Fibroblast of lung (primary cell): ENCODE measurements at regions not wholly inside any gene's neighbourhood (a gene's known extent, or its start where the extent isn't known, plus 50 kb on each side); places are given as distances from the start of the nearest gene placed in this dataset.

ENCODE experiments used
- CTCF ChIP-seq, 2 donors: IDR thresholded peaks in 1 of 2; conservative IDR thresholded peaks in 1 of 2; 1 replicate in 1 of 2; 2 replicates in 1 of 2; pipeline ENCODE4 v1.5.1; 2011 to 2012; ENCODE audit warnings: low read length in 2 of 2, control low read depth in 1 of 2, inconsistent platforms in 1 of 2, low read depth in 1 of 2, mild to moderate bottlenecking in 1 of 2
- EZH2 ChIP-seq: IDR thresholded peaks from 2 replicates; pipeline ENCODE4 v1.5.1; 2012; ENCODE audit warnings: low read length, control low read depth, mild to moderate bottlenecking; ENCODE audit errors: missing control alignments

DNA sequence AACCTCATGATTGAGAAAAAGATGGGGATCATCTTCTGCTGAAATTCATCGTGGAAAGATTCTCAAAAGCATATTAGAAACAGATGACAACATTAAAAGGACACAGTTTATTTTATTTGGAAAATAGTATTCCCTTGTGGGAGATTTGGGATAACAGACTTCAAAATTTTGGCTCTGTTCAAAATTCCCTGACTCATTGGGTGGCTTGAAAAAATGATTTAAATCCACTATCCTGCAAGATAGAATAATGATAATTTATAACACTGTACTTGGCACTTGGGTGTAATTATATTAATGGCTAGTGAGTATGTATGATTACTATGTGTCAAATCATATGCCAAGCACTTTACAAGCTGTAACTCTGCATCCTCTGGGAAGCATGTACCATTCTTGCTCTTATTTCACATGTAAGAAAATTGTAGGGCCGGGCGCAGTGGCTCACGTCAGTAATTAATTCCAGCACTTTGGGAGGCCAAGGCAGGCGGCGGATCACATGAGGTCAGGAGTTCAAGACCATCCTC, 128.8 kb downstream of the LMNTD1 start:
- TF ChIP-seq CTCF (conservative IDR thresholded peaks at IDR 0.05 in 1 of 2, IDR thresholded peaks at IDR 0.05 in 1 of 2; ENCODE audit: low read depth in 1 of 2, low read length in 2 of 2) (no peak), EZH2 (no peak)
